Breast epithelium (tissue), 4 donors: ENCODE measurements at regions not wholly inside any gene's neighbourhood (a gene's known extent, or its start where the extent isn't known, plus 50 kb on each side); places are given as distances from the start of the nearest gene placed in this dataset.
"Not testable (repeated sequence)": the region's sequence is repeated elsewhere in the genome, so short reads cannot be mapped to it uniquely, and the experiment has no call there.

ENCODE experiments used
- DNase-seq, 2 donors: peaks; one replicate each; pipeline ENCODE4 v3.0.0-alpha.2; 2019; ENCODE audit warnings: low spot score in 2 of 2
- H3K27ac ChIP-seq, 2 donors: fragments of 200-600 bp; sonication (generic) in 1 of 2; one replicate each; pipeline ENCODE4 v1.5.1; 2016 to 2019; ENCODE audit warnings: mild to moderate bottlenecking in 1 of 2
- H3K27me3 ChIP-seq, 2 donors: fragments of 200-600 bp; sonication (generic) in 1 of 2; one replicate each; pipeline versions ENCODE4 v1.5.1 to v1.6.0; 2017 to 2019; ENCODE audit warnings: control low read depth in 1 of 2, mild to moderate bottlenecking in 1 of 2
- H3K36me3 ChIP-seq: fragments of 200-600 bp; one replicate; pipeline ENCODE4 v1.5.1; 2019
- H3K4me1 ChIP-seq, 2 donors: fragments of 200-600 bp; sonication (generic); one replicate each; pipeline ENCODE4 v1.5.1; 2016 to 2019; ENCODE audit warnings: control low read depth in 1 of 2
- H3K4me3 ChIP-seq, 3 donors: fragments of 200-600 bp; sonication (generic); 1 replicate in 2 of 3; 2 replicates in 1 of 3; pipeline ENCODE4 v1.5.1; 2016 to 2019; ENCODE audit warnings: mild to moderate bottlenecking in 3 of 3, moderate library complexity in 2 of 3
- H3K9me3 ChIP-seq, 2 donors: fragments of 200-600 bp; sonication (generic) in 1 of 2; one replicate each; pipeline ENCODE4 v1.5.1; 2016 to 2019; ENCODE audit warnings: control low read depth in 1 of 2
- CTCF ChIP-seq, 3 donors: fragments of 450-650 bp; IDR thresholded peaks; one replicate each; pipeline ENCODE4 v1.5.1; 2016 to 2017; ENCODE audit warnings: antibody characterized with exemption in 3 of 3, mild to moderate bottlenecking in 3 of 3, moderate library complexity in 3 of 3
- POLR2A ChIP-seq: fragments of 450-650 bp; IDR thresholded peaks from one replicate; pipeline ENCODE4 v1.6.1; 2016; ENCODE audit warnings: antibody characterized with exemption, mild to moderate bottlenecking, moderate library complexity
- POLR2AphosphoS5 ChIP-seq, 3 donors: sonication (generic); formaldehyde crosslinking; IDR thresholded peaks; one replicate each; pipeline ENCODE4 v1.6.1; 2017; ENCODE audit warnings: antibody characterized with exemption in 3 of 3
- intact Hi-C: fragments of 100-400 bp; cut with DNase I; formaldehyde crosslinking; loops from one replicate; pipeline ENCODE4 v1.15.1; 2023; ENCODE audit warnings: low total_unique reads

- intact Hi-C loops: no loop called here
- no peak for TF ChIP-seq POLR2A
- TF ChIP-seq CTCF (IDR thresholded peaks at IDR 0.05): no peak
- no peak for TF ChIP-seq POLR2AphosphoS5 (IDR thresholded peaks at IDR 0.05)
- Histone ChIP-seq H3K4me1 (no peaks in the 10 kb centered on the region), H3K27ac (no peak overlapping the region), H3K4me3 (no peak overlapping the region), H3K36me3 (no peaks in the 10 kb centered on the region), H3K27me3 (no peaks in the 10 kb centered on the region), H3K9me3 (no peaks in the 10 kb centered on the region)
- DNase-seq: no peak
These were observed 782.8 kb upstream of the NUDT12 start for GRCh38 chr5:104345222-104346016.

GRCh38 chr5:104344809-104345208, 782.2 kb upstream of the NUDT12 start:
- intact Hi-C loops: no loop called here
- TF ChIP-seq CTCF (IDR thresholded peaks at IDR 0.05): no peak
- no peak for TF ChIP-seq POLR2A
- Histone ChIP-seq H3K36me3 (no peaks in the 10 kb centered on the region), H3K27me3 (no peaks in the 10 kb centered on the region), H3K9me3 (no peaks in the 10 kb centered on the region), H3K27ac (no peak overlapping the region), H3K4me3 (no peak overlapping the region), H3K4me1 (no peaks in the 10 kb centered on the region)
- DNase-seq: no peak

- H3K4me1 ChIP-seq: no peaks in the 10 kb centered on the region
- H3K4me3 ChIP-seq: no peak overlapping the region
- H3K36me3 ChIP-seq: no peaks in the 10 kb centered on the region
- DNase-seq: no peak
- TF ChIP-seq POLR2A: no peak
- no peak for TF ChIP-seq CTCF (IDR thresholded peaks at IDR 0.05)
- no peak for TF ChIP-seq POLR2AphosphoS5 (IDR thresholded peaks at IDR 0.05)
- no peaks in the 10 kb centered on the region for H3K9me3 ChIP-seq
- H3K27ac ChIP-seq: no peak overlapping the region
- intact Hi-C loops: loop anchor here (2.0 kb wide), 1 partner anchor 55 kb away; no protein-coding TSS in a partner anchor
- no peaks in the 10 kb centered on the region for H3K27me3 ChIP-seq
These were observed 765.2 kb upstream of the NUDT12 start for GRCh38 chr5:104327801-104328200.

GRCh38 chr5:104326966-104327365, 764.4 kb upstream of the NUDT12 start:
- TF ChIP-seq POLR2AphosphoS5 (IDR thresholded peaks at IDR 0.05): no peak
- TF ChIP-seq POLR2A: no peak
- no peak for TF ChIP-seq CTCF (IDR thresholded peaks at IDR 0.05)
- no peak for DNase-seq
- intact Hi-C loops: no loop called here

DNA sequence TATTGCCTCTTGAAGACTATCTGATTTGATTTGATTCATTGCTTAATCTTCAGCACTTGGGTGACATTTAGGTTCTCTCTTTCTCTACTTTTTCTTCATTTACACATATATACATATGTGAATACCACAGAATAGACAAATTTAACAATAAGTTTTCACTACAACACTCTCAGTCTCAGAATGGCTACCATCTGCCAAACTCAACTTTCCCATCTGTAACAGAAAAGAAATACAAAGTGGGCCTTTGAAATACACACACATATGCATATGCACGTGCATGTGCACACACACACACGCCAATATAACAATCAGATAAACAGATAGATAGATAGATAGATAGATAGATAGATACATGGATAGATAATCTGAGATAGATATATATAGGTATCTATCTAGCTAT, 762.8 kb upstream of the NUDT12 start:
- DNase-seq: no peak
- H3K27ac ChIP-seq: no peak overlapping the region
- no peaks in the 10 kb centered on the region for H3K4me1 ChIP-seq
- no peaks in the 10 kb centered on the region for H3K36me3 ChIP-seq
- intact Hi-C loops: no loop called here
- H3K9me3 ChIP-seq: no peaks in the 10 kb centered on the region
- H3K27me3 ChIP-seq: no peaks in the 10 kb centered on the region
- H3K4me3 ChIP-seq: no peak overlapping the region
- TF ChIP-seq POLR2AphosphoS5 (IDR thresholded peaks at IDR 0.05) (no peak), POLR2A (no peak), CTCF (IDR thresholded peaks at IDR 0.05) (no peak)

More at GRCh38 chr5:104326966-104327365, 764.4 kb upstream of the NUDT12 start:
- Histone ChIP-seq H3K4me1 (no peaks in the 10 kb centered on the region), H3K27me3 (no peaks in the 10 kb centered on the region), H3K4me3 (no peak overlapping the region), H3K36me3 (no peaks in the 10 kb centered on the region), H3K9me3 (no peaks in the 10 kb centered on the region), H3K27ac (no peak overlapping the region)

DNA sequence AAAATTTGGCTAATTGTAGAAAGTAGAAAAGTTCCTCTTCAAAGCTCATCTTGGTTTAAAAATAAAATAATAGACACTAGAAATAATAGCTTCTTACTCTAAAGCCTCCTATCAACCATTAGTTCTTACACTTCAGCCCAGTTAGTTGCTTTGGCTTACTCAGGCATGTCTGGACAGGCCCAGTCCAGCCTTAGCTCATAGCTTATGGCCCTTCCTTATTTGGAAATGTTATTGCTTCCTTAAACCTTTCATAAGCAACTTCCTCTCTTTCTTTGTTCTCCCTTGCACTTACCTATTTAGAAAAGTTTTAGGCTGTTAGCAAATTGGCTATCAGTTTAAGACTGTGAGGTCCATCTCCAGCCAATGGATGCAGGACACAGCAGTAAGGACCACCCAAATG, 754.1 kb upstream of the NUDT12 start:
- DNase-seq, H3K36me3 ChIP-seq, H3K4me1 ChIP-seq, H3K27me3 ChIP-seq, H3K27ac ChIP-seq, H3K4me3 ChIP-seq, intact Hi-C loops: not testable (repeated sequence)
- H3K9me3 ChIP-seq: peaks cover 8 to 12% of the 10 kb centered on the region in 2 donors
